HG03196 (cell line): ENCODE measurements at regions not wholly inside any gene's neighbourhood (a gene's known extent, or its start where the extent isn't known, plus 50 kb on each side); places are given as distances from the start of the nearest gene placed in this dataset.

ENCODE experiments used
- ATAC-seq: cut with Tn5 transposase; IDR thresholded peaks from one replicate; pipeline ENCODE4 v1.9.1; 2021; ENCODE audit not compliant: unreplicated experiment

- no peak for ATAC-seq
Measured at GRCh38 chr3:117358717-117359314, 649.2 kb downstream of the TUSC7 start.

DNA sequence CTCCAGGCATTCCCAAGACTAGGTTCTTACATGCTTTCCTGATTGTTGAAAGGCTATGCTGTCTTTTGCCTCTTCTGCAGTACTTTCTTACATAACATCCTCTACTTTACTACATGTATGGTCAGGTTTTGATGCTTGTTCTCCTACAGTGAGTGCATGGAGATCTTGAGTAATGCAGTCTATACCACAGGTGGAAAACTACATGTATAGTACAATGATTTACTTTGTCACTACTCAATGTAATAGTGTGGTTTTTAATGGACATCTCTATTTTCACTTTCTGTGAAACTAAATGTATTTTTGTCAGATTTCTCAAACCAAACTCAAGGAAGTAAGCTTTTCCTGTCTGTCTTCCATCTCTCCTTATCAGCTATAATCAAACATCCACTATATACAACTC is 657.0 kb downstream of the TUSC7 start:
- peak; percentile 65 for ATAC-seq

- no peak for ATAC-seq
Measured at GRCh38 chr3:117367861-117368260, 658.3 kb downstream of the TUSC7 start.

DNA sequence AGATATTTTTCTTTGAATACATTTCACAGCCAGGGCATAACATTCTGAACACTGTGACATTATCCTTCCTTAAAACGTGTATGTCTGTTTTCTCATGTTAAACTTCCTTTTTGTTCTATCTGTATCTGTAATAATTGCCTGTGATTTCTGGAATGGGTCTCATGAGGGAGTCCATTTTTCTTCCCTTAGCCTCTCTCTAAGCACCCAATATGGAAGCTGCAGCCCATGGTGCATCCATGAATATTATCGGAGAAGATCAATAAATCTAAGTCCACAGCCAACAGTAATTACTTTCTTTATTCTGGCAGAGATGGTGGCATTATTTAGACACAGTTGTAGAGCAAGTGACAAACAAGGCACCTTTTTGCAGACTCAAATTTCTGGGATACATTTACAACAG is 671.1 kb downstream of the TUSC7 start:
- no peak for ATAC-seq

- ATAC-seq, result no peak
Measured at GRCh38 chr3:117393119-117393518, 683.5 kb downstream of the TUSC7 start.

GRCh38 chr3:117398141-117398899 is 688.7 kb downstream of the TUSC7 start:
- ATAC-seq, result no peak

DNA sequence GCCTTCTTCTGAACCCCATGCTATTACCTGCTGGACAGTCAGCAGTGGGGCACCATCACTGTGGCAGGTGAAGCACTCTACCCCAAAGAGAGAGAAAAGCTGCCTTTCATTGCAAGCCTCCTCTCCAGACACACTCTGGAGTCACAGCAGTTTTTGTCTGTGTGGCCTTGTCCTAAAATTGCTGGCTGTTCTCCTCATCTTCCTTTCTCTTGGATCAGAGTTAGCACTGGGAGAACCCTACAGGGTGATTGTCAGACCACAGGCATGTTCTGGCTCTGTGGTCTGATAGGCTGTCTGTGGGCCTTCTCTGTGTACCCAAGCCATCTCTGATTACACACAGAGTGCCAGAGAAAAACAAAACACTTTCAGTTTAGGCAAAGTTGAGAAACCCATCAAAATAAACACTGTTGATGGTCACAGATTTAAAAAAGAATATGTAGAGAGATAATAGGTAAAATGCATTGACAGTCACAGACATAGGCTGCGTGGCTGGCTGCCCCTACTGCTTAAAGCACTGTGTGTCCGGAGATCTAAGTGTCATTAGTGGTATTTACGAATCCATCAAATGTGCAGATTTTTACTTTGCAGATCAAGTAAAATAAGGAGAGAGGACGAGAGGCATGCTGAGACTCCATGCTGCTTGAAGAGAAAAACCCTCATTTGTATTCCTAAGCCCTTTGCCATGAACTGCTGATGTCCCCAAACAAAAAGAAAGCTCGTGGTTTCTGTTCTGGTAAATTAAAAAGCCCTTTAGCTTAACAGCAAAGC is 689.9 kb downstream of the TUSC7 start:
- ATAC-seq, result no peak

DNA sequence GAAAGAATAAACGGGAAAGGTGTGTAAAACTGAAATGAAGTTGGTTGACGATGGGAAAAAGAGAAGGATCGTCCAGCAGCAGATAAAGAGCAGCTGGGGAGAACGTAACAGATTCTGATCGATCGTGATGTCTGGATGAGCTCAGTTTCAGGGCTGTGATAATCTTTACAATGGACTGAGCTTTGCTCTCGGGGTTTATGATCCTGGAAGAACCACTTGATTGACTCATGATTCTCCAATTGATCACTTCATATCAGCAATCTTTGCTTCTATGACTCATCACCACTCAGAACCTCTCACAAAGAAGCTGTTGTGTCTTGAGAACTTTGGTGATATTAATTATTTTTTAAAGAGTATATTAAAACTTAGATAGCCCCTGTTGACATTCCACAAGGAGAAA is 690.7 kb downstream of the TUSC7 start:
- ATAC-seq, result no peak

DNA sequence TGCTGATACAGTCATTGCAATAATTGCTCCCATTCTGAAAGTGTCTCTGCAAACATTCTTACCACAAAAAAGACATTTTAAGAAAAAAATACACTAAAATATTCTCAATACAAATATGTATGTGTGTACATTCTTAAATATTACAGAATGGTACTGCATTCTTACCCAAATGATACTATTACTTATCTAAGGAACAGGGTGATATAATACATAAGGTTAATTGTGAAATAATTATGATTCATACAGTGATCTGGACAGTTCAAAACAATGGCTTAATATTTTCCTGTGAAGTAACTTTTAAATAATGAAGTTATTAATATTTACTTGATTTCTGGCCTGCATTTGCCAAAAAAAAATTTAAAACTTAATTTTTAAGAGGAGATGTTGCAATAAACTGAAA is 694.6 kb downstream of the TUSC7 start:
- no peak for ATAC-seq

DNA sequence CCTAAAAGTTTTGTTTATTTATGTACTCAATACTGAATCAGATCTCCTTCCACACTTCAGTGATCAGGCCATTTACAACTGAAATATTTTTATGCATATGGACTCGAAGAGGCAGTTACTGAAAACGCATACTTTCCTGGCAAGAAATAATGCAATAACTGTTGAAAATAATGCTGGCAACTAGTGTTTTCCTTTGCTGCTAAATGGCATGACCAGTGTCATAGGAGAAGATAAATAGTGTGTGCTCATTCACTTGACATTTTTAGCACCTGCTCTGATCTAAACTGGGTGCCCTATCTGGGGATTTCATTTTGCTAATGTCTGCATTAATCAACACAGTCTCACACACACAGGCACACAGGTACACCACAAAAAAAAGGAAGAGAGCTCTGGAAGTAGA is 695.2 kb downstream of the TUSC7 start:
- ATAC-seq, result no peak

- ATAC-seq, result no peak
Measured at GRCh38 chr3:117405359-117405758, 695.8 kb downstream of the TUSC7 start.

DNA sequence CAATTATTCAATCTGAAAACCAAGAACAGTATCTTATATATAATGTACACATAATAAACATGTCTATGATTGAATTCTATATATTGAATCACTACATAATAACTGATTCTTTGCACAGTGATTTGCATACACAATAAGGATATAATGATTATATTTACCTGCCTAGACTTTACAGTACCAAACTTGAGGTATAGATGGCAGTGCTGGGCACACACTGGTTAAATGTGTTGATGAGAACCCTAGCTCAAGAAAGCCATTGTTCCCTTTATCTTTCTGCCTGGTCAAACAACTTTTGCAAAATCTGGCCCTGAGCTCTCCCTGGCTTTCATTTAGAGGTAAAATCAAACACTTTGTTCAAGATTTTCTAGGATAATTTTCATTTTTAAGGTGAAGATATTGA is 697.7 kb downstream of the TUSC7 start:
- peak; percentile 56 for ATAC-seq

DNA sequence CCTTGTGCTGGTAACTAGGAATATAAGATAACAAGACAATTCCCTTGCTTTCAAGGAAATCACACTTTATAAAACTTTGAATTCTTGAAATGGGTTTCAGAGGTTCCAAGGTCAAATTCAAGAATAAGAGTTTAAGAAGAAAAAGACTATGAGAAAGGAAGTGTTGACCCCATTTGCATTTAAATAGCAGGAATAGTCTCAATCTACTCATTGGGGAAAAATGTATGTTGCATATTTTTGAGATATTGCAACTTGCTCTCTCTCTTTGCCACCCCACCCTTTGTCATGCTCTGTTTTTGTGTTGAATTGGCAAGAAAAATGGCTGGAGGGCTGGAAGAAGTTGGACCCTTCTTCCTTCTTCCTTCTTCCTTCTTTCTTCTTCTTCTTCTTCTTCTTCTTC is 699.2 kb downstream of the TUSC7 start:
- ATAC-seq, result no peak

DNA sequence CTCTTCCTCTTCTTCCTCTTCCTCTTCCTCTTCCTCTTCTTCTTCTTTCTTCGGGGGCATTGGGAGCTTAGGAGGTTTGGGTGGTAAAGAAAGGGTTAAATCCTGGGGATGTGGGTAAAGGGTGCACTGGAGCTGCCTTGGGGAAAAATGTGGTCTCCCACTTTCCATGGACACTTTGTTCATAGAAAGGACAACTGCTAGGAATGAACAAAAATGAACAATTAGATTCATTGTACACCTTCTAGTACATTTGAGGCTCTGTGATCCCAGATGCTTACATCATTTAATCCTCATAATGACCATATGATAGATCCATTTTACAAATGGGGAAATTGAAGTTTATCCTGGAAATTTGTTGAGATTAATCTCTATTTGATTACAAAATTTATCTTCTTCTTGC is 699.7 kb downstream of the TUSC7 start:
- ATAC-seq, result no peak

DNA sequence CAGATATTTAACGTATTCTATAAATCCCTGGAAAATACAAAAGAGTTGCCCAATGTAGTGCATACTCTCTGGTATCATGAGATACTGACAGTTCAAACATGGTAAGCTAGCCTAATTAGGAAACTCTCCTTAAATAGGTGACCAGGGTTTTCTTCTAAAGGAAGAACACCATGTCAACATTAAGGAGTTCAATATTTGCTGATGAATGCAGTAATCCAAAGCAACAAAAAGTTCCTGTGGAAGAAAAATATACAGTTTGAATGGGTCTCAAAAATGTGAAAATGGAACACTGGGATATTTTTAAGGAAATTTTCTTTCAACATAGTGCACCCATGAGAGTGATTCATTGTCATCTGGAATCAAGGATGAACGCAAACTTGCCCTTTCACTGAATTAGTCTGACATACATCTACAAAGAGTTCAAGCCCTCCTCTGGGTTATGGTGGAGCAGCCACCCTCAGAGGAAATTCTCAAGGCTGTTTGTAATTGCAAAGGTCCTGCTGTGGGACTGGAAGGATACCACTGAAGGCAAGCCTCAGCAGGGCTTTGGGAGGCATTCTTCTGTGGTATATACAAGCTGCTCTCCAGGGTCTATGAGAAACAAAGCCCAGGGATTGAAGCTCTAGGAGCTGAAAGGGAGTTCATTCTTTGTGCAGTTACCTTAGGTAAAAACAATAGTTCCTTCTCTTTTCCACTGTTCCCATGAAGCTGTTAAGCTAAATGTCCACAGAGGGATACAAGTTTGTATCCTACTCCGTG is 700.3 kb downstream of the TUSC7 start:
- no peak for ATAC-seq

GRCh38 chr3:117411971-117412370 is 702.4 kb downstream of the TUSC7 start:
- no peak for ATAC-seq

GRCh38 chr3:117417411-117417810 is 707.8 kb downstream of the TUSC7 start:
- no peak for ATAC-seq

DNA sequence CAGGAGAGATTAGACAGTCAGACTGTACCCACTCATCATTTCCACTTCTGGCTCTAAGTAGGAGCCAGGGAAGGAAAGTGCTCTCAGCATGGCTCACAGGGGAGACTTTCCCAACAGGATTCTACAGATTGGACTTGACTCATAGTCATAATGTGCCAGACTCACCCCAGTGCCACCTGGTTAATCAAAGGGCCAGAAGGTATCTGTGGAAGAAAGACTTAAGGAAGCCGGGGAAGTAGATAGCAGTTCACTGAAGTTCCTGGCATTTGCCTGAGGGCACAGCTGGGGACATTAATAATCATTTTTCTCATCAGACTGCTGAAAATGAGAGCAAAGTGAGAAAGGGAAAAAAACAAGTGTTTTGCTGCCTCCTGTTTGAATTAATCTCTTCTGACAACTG is 717.5 kb downstream of the TUSC7 start:
- no peak for ATAC-seq

DNA sequence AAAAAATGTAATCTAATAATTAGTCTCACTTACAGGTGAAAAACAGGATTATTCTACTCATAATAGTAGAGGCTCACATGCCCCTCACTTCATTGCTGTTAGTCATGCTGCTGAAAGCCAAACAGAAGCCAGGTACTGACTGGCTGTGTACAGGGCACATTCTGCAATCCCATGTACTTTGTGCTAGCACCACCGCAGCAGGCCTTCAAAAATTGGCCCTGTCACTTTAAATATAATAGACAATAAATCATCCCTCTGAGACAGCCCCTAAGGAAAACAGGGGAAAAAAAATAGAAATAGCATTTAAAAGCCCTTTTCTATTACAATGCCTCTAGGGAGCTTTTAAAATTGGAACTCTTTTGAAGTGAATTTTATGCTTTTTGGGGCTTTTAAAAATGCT is 723.8 kb downstream of the TUSC7 start:
- ATAC-seq, result no peak

DNA sequence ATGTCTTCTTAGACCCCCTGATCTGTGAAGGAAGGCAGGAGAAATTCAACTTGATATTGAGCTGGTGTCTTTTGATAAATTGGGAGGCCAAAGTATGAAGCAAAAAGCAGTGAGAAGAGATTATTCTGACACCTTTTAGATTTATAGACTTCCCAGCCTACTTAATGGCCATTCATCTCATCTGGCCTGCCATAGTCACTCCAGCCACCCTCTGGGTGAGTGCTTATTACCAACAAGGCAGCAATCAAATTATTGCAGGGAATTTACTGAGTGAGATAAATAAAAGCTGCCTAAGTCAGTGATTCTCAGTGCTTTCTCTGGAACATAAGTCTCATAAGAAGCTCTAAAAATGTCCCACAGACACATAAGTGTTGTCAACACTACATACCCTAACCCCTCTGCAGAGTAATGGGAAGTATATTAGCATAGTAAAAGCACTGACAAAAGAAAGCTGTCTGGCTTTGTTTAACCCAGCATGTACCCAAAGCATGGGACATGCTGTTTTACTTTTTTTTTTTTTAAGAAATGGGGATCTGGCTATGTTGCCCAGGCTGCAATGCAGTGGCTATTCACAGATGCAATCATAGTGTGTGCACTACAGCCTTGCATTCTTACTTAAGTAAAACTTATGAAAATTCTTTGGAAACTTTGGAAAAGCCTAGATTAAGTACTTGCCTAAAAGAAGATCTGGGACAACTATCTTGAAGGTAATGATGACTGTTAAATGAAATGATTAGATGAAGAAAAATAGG is 725.3 kb downstream of the TUSC7 start:
- no peak for ATAC-seq

DNA sequence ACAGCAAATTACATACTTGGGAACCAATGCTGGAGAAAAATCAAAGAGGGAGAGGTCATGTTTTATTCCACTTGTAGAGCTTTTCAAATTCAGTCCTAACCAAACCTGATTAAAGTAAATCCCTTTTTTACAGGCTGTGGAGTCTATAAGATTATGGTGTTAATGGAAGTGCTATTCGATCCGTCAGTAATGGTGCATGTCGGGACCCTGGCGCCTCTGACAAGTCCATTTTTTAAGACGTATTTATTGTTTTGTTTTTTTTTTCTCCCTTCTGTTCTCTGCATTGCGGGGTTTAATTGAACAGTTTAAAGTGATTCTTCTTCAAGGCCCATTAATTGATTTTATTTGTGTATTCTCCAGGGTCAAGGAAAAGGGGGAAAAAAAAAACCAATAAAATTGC is 725.9 kb downstream of the TUSC7 start:
- no peak for ATAC-seq
